Nephron (organoid): ENCODE measurements at regions not wholly inside any gene's neighbourhood (a gene's known extent, or its start where the extent isn't known, plus 50 kb on each side); places are given as distances from the start of the nearest gene placed in this dataset.

Experiments
- H3K27ac Mint-ChIP-seq, 3 experiments: 2 replicates each; pipeline ENCODE4 v1.8.0; 2020; ENCODE audit warnings: mixed read lengths in 3 of 3, mild to moderate bottlenecking in 2 of 3, moderate library complexity in 1 of 3
- H3K27me3 Mint-ChIP-seq: 2 replicates; pipeline ENCODE4 v1.8.0; 2021; ENCODE audit warnings: low read depth, mild to moderate bottlenecking, moderate library complexity, mixed read lengths
- H3K36me3 Mint-ChIP-seq: 2 replicates; pipeline ENCODE4 v1.8.0; 2020; ENCODE audit warnings: low read depth, mixed read lengths
- H3K4me1 Mint-ChIP-seq: 2 replicates; pipeline ENCODE4 v1.8.0; 2020; ENCODE audit warnings: mixed read lengths
- H3K4me3 Mint-ChIP-seq, 3 experiments: 2 replicates each; pipeline ENCODE4 v1.8.0; 2020; ENCODE audit warnings: mild to moderate bottlenecking in 3 of 3, mixed read lengths in 3 of 3, moderate library complexity in 2 of 3
- H3K9me3 Mint-ChIP-seq: 2 replicates; pipeline ENCODE4 v1.8.0; 2020; ENCODE audit warnings: mixed read lengths
- CTCF ChIP-seq, 3 experiments: fragments of 200-600 bp; sonication (generic); IDR thresholded peaks; one replicate each; pipeline ENCODE4 v1.5.0; 2021; ENCODE audit warnings: antibody characterized with exemption in 3 of 3; ENCODE audit not compliant: unreplicated experiment in 3 of 3

- no peak for TF ChIP-seq CTCF (IDR thresholded peaks at IDR 0.05; ENCODE audit: unreplicated experiment in 3 of 3)
- Mint-ChIP-seq H3K4me1 (peaks cover 41% of the 10 kb centered on the region), H3K4me3 (no peak overlapping the region), H3K27me3 (peaks cover 17% of the 10 kb centered on the region), H3K27ac (no peak overlapping the region), H3K36me3 (no peaks in the 10 kb centered on the region), H3K9me3 (no peaks in the 10 kb centered on the region)
Measured at GRCh38 chr5:135214897-135215616, 181.0 kb upstream of the PITX1 start.

- peak overlapping the region in 1 of 3 experiments; percentile 42 for H3K27ac Mint-ChIP-seq
- peaks cover 17% of the 10 kb centered on the region for H3K27me3 Mint-ChIP-seq
- H3K36me3 Mint-ChIP-seq, result no peaks in the 10 kb centered on the region
- no peaks in the 10 kb centered on the region for H3K9me3 Mint-ChIP-seq
- peaks cover 48% of the 10 kb centered on the region for H3K4me1 Mint-ChIP-seq
- no peak for TF ChIP-seq CTCF (IDR thresholded peaks at IDR 0.05; ENCODE audit: unreplicated experiment in 3 of 3)
- H3K4me3 Mint-ChIP-seq, result no peak overlapping the region
Measured at GRCh38 chr5:135213466-135214239, 179.6 kb upstream of the PITX1 start.

- TF ChIP-seq CTCF (IDR thresholded peaks at IDR 0.05; ENCODE audit: unreplicated experiment in 3 of 3), result no peak
- H3K27me3 Mint-ChIP-seq, result peaks cover 17% of the 10 kb centered on the region
- H3K27ac Mint-ChIP-seq, result peak overlapping the region in 1 of 3 experiments; percentile 49
- H3K9me3 Mint-ChIP-seq, result no peaks in the 10 kb centered on the region
- H3K36me3 Mint-ChIP-seq, result no peaks in the 10 kb centered on the region
- no peak overlapping the region for H3K4me3 Mint-ChIP-seq
- H3K4me1 Mint-ChIP-seq, result peaks cover 52% of the 10 kb centered on the region
Measured at GRCh38 chr5:135213027-135213386, 179.0 kb upstream of the PITX1 start.

GRCh38 chr5:135212361-135213026 lies 178.5 kb upstream of the PITX1 start:
- H3K27ac Mint-ChIP-seq, result peak overlapping the region in 1 of 3 experiments; percentile 49
- H3K4me3 Mint-ChIP-seq, result no peak overlapping the region
- H3K4me1 Mint-ChIP-seq, result peaks cover 52% of the 10 kb centered on the region
- H3K9me3 Mint-ChIP-seq, result no peaks in the 10 kb centered on the region
- no peaks in the 10 kb centered on the region for H3K36me3 Mint-ChIP-seq
- peaks cover 17% of the 10 kb centered on the region for H3K27me3 Mint-ChIP-seq
- TF ChIP-seq CTCF (IDR thresholded peaks at IDR 0.05; ENCODE audit: unreplicated experiment in 3 of 3), result no peak

- peaks cover 55% of the 10 kb centered on the region for H3K4me1 Mint-ChIP-seq
- H3K9me3 Mint-ChIP-seq, result no peaks in the 10 kb centered on the region
- H3K36me3 Mint-ChIP-seq, result no peaks in the 10 kb centered on the region
- no peak overlapping the region for H3K4me3 Mint-ChIP-seq
- no peak overlapping the region for H3K27ac Mint-ChIP-seq
- TF ChIP-seq CTCF (IDR thresholded peaks at IDR 0.05; ENCODE audit: unreplicated experiment in 3 of 3), result no peak
- peaks cover 17% of the 10 kb centered on the region for H3K27me3 Mint-ChIP-seq
Measured at GRCh38 chr5:135211791-135212190, 177.8 kb upstream of the PITX1 start.
